ENCODE measurements at regions not wholly inside any gene's neighbourhood (a gene's known extent, or its start where the extent isn't known, plus 50 kb on each side); places are given as distances from the start of the nearest gene placed in this dataset.

- no peak for TF ChIP-seq CTCF (conservative IDR thresholded peaks at IDR 0.05; ENCODE audit: low read depth in 2 of 2)
These were observed 444.3 kb downstream of the KCNJ2 start (continued) for GRCh38 chr17:70613681-70614080.

DNA sequence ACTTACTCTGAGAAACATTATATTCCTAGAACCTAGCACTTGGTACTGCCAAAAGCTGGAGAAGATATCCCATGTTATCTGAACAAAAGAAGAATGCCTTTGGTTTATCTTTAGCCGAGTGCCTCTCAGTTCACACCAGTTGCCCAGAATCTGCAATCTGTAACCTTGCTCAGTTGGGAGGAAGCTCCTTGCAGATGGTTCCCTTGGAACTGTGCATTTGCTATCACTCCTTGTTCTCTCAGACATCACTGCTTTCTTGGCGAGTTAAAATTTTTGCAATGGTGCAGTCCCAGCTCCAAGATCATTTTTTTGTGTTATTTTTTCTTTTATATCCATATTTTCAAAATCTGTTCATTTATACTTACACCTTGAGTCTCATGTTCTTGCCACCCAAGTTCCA lies 446.5 kb downstream of the KCNJ2 start:
- DNase-seq (ENCODE audit: low spot score) (no peak), ATAC-seq (no peak)
- no peaks in the 10 kb centered on the region for H3K79me2 ChIP-seq (replicated peaks; ENCODE audit: insufficient read depth)
- no peak overlapping the region for H2AFZ ChIP-seq
- no peaks in the 10 kb centered on the region for H3K36me3 Mint-ChIP-seq (ENCODE audit: low read depth)
- H3F3A ChIP-seq (replicated peaks; ENCODE audit: low read depth) = no peaks in the 10 kb centered on the region
- H3K4me3 ChIP-seq = no peak overlapping the region
- H3K27me3 Mint-ChIP-seq (ENCODE audit: insufficient read depth, low read depth, poor library complexity) = no peaks in the 10 kb centered on the region
- no peak overlapping the region for H3K27ac ChIP-seq (ENCODE audit: low read depth)
- H3K4me2 ChIP-seq = no peak overlapping the region
- H4K20me1 ChIP-seq (replicated peaks; ENCODE audit: insufficient read depth) = no peaks in the 10 kb centered on the region
- H3K4me1 Mint-ChIP-seq = no peaks in the 10 kb centered on the region
- H3K9me2 ChIP-seq (ENCODE audit: insufficient read depth) = peaks cover 12% of the 10 kb centered on the region
- no peaks in the 10 kb centered on the region for H3K4me1 ChIP-seq (ENCODE audit: insufficient read depth)
- TF ChIP-seq ZNF331 (CRISPR knock-in tag; IDR thresholded peaks at IDR 0.05; ENCODE audit: low read depth) (no peak), CTCF (conservative IDR thresholded peaks at IDR 0.05; ENCODE audit: low read depth in 2 of 2) (no peak), EZH2 (IDR thresholded peaks at IDR 0.05; ENCODE audit: low read depth, unreplicated experiment) (no peak), STAT1 (IDR thresholded peaks at IDR 0.05; ENCODE audit: unreplicated experiment) (no peak), POLR2AphosphoS5 (IDR thresholded peaks at IDR 0.05; ENCODE audit: low read depth) (no peak), CREB1 (CRISPR knock-in tag; IDR thresholded peaks at IDR 0.05; ENCODE audit: low read depth) (no peak), REST (IDR thresholded peaks at IDR 0.05; ENCODE audit: unreplicated experiment) (no peak), EZH2phosphoT487 (IDR thresholded peaks at IDR 0.05; ENCODE audit: unreplicated experiment) (no peak), JUNB (IDR thresholded peaks at IDR 0.05; ENCODE audit: unreplicated experiment) (no peak), NANOG (IDR thresholded peaks at IDR 0.05; ENCODE audit: borderline replicate concordance) (no peak), ZNF114 (CRISPR knock-in tag; IDR thresholded peaks at IDR 0.05) (no peak)
- H3K27ac Mint-ChIP-seq = no peak overlapping the region
- no peaks in the 10 kb centered on the region for H3K36me3 ChIP-seq (ENCODE audit: insufficient read depth)
- no peaks in the 10 kb centered on the region for H3K9me3 Mint-ChIP-seq
- no peaks in the 10 kb centered on the region for H3K27me3 ChIP-seq (ENCODE audit: insufficient read depth)
- H3K4me3 Mint-ChIP-seq = no peak overlapping the region

Measured in GM23338 (cell line).